Panc1 (cell line): ENCODE measurements at regions not wholly inside any gene's neighbourhood (a gene's known extent, or its start where the extent isn't known, plus 50 kb on each side); places are given as distances from the start of the nearest gene placed in this dataset.
"Not testable (repeated sequence)": the region's sequence is repeated elsewhere in the genome, so short reads cannot be mapped to it uniquely, and the experiment has no call there.

ENCODE experiments used
- ATAC-seq: fragments of 200-7000 bp; cut with Tn5 transposase; 2 replicates; pipeline ENCODE4 v1.9.1; 2020; ENCODE audit warnings: mild to moderate bottlenecking, moderate library complexity
- BruUV-seq: library from RNA; stranded (reverse); fragments of 400-500 nt; replicated peaks from 2 replicates; lab custom pipeline; 2021; lab: Mats Ljungman, UMichigan
- CTCF ChIA-PET: fragments of 300-600 bp; sonication (Branson Sonifier 250); formaldehyde crosslinking; loops from one replicate; lab custom pipeline; 2022; ENCODE audit warnings: antibody characterized with exemption; lab: Charles Lee
- POLR2A ChIA-PET: fragments of 300-600 bp; sonication (Branson Sonifier 250); formaldehyde crosslinking; loops from one replicate; lab custom pipeline; 2022; ENCODE audit warnings: antibody characterized with exemption; lab: Charles Lee
- DNase-seq: peaks from one replicate; pipeline ENCODE4 v3.0.0-alpha.2; 2010; ENCODE audit warnings: low read depth, low spot score
- H3K27ac ChIP-seq: 2 replicates; pipeline ENCODE4 v1.5.1; 2011; ENCODE audit warnings: mild to moderate bottlenecking, low read length, inconsistent platforms
- H3K27me3 ChIP-seq: fragments of 200-500 bp; sonication (Bioruptor generic); 2 replicates; pipeline ENCODE4 v1.6.0; 2014; ENCODE audit warnings: low read length, inconsistent platforms; ENCODE audit not compliant: control insufficient read depth, insufficient read depth
- H3K36me3 ChIP-seq: fragments of 200-500 bp; sonication (Bioruptor generic); 2 replicates; pipeline ENCODE4 v1.5.1; 2014; ENCODE audit warnings: inconsistent platforms, mild to moderate bottlenecking, low read length, moderate library complexity; ENCODE audit not compliant: control insufficient read depth, insufficient read depth
- H3K4me1 ChIP-seq: 2 replicates; pipeline ENCODE4 v1.5.1; 2011; ENCODE audit warnings: inconsistent platforms, mild to moderate bottlenecking, low read length, moderate library complexity; ENCODE audit not compliant: control insufficient read depth, insufficient read depth
- H3K4me3 ChIP-seq, 2 experiments: 2 replicates each; pipeline ENCODE4 v1.5.1; 2011 to 2012; ENCODE audit warnings: low read depth in 2 of 2, low read length in 2 of 2, mild to moderate bottlenecking in 2 of 2, inconsistent platforms in 1 of 2, moderate library complexity in 1 of 2
- H3K9me3 ChIP-seq: fragments of 200-500 bp; sonication (Bioruptor generic); 2 replicates; pipeline ENCODE4 v1.5.1; 2014; ENCODE audit warnings: low read depth, mild to moderate bottlenecking, inconsistent platforms, low read length, moderate library complexity; ENCODE audit not compliant: control insufficient read depth, insufficient read depth
- POLR2AphosphoS5 ChIP-seq: IDR thresholded peaks from 2 replicates; pipeline ENCODE4 v1.6.1; 2012; ENCODE audit warnings: mild to moderate bottlenecking, low read depth, low read length, moderate library complexity
- REST ChIP-seq, 2 experiments: IDR thresholded peaks; 2 replicates each; pipeline ENCODE4 v1.6.1; 2011 to 2012; ENCODE audit warnings: low read depth in 2 of 2, control low read depth in 1 of 2, low read length in 1 of 2, mild to moderate bottlenecking in 1 of 2, moderate library complexity in 1 of 2; ENCODE audit not compliant: insufficient read depth in 1 of 2
- SIN3A ChIP-seq: IDR thresholded peaks from 2 replicates; pipeline ENCODE4 v1.6.1; 2012; ENCODE audit warnings: low read depth, mild to moderate bottlenecking, low read length, moderate library complexity, borderline replicate concordance; ENCODE audit not compliant: insufficient read depth
- TCF7L2 ChIP-seq: IDR thresholded peaks from 2 replicates; pipeline ENCODE4 v1.6.1; 2011; ENCODE audit warnings: mild to moderate bottlenecking, low read depth, low read length, inconsistent platforms
- in situ Hi-C: cut with HindIII; loops from 2 replicates; pipeline ENCODE4 v1.10.0; 2016; ENCODE audit warnings: low sequenced_read_pairs, low pct_unique_long_range_greater_than_20kb
- intact Hi-C: fragments of 100-400 bp; cut with micrococcal nuclease; formaldehyde crosslinking; loops from one replicate; pipeline ENCODE4 v1.10.0; 2022; ENCODE audit not compliant: unreplicated experiment
- TF ChIP-seq, protein P1 (sequence below): fragments of 450-650 bp; IDR thresholded peaks from 2 replicates; pipeline ENCODE4 v1.5.1; 2017; ENCODE audit warnings: mild to moderate bottlenecking

DNA sequence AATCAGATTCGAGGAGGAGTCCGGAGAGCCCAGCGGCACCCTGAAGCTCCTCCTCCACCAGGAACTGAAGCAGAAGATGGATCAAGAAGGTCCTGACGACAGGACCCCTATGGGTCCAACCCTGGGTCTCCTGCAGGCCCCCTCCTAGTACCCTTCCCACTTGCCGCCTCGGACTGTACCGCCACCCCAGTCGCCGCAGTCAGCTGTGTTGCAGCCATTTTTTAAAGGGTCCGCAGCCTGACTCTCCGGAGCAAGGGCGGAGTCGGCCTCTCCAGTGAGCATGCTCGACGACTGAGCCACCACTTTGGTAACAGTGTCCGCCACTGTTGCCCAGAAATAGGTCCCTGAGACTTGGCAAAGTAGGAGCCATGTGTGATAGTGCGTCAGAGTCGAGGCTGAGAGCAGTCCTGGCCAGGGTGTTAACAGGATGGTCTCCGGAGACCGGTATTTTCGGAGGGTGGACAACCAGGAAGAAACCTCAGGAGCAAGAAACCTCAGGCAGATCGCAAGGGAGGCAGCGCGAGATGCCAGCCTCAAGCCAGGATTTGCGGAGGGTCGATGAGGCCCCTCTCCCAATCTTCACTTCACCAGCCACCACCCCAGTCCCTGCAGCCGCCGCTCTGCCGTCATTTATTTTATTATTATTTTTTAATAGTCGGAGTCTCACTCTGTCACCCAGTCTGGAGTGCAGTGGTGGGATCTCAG, 294.6 kb upstream of the ZNF337 start:
- no peak for DNase-seq
- no peak for ATAC-seq
- Histone ChIP-seq H3K4me3 (no peak overlapping the region), H3K9me3 (no peaks in the 10 kb centered on the region), H3K36me3 (no peaks in the 10 kb centered on the region), H3K4me1 (no peaks in the 10 kb centered on the region), H3K27me3 (no peaks in the 10 kb centered on the region), H3K27ac (no peak overlapping the region)
- ChIA-PET POLR2A (no interaction called here), CTCF (no interaction called here)
- intact Hi-C loops (no loop called here), in situ Hi-C loops (no loop called here)
- TF ChIP-seq POLR2AphosphoS5, result no peak
- TF ChIP-seq TCF7L2, result no peak
- TF ChIP-seq, protein P1, sequence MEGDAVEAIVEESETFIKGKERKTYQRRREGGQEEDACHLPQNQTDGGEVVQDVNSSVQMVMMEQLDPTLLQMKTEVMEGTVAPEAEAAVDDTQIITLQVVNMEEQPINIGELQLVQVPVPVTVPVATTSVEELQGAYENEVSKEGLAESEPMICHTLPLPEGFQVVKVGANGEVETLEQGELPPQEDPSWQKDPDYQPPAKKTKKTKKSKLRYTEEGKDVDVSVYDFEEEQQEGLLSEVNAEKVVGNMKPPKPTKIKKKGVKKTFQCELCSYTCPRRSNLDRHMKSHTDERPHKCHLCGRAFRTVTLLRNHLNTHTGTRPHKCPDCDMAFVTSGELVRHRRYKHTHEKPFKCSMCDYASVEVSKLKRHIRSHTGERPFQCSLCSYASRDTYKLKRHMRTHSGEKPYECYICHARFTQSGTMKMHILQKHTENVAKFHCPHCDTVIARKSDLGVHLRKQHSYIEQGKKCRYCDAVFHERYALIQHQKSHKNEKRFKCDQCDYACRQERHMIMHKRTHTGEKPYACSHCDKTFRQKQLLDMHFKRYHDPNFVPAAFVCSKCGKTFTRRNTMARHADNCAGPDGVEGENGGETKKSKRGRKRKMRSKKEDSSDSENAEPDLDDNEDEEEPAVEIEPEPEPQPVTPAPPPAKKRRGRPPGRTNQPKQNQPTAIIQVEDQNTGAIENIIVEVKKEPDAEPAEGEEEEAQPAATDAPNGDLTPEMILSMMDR, result no peak
- no peak for TF ChIP-seq REST (IDR thresholded peaks at IDR 0.05; ENCODE audit: insufficient read depth in 1 of 2, low read depth in 2 of 2, low read length in 1 of 2)
- no peak for TF ChIP-seq SIN3A
- no TSS peak for BruUV-seq

DNA sequence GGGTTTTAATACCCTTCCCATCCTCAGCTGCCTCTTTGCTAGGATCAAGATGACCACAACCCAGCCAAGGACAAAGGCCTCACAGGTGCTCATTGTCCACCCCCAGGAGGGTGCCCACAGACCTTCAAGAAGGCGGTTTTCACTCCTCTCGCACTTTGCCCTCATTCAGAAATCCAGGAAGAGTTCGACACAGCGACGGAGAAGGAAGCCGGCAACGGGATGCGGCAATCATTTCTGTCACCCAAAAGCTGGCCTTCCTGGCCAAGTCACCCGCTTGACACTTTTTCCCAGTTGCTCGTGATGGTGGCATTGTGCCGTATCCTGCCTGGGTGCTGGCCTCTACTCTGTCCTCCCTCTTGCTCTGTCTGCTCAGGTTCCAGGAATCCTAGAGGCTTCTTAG, 293.0 kb upstream of the ZNF337 start:
- H3K4me1 ChIP-seq, ATAC-seq, CTCF ChIA-PET, H3K9me3 ChIP-seq, intact Hi-C loops, BruUV-seq, H3K27ac ChIP-seq, H3K36me3 ChIP-seq, POLR2A ChIA-PET, H3K27me3 ChIP-seq, in situ Hi-C loops, DNase-seq, H3K4me3 ChIP-seq: not testable (repeated sequence)

DNA sequence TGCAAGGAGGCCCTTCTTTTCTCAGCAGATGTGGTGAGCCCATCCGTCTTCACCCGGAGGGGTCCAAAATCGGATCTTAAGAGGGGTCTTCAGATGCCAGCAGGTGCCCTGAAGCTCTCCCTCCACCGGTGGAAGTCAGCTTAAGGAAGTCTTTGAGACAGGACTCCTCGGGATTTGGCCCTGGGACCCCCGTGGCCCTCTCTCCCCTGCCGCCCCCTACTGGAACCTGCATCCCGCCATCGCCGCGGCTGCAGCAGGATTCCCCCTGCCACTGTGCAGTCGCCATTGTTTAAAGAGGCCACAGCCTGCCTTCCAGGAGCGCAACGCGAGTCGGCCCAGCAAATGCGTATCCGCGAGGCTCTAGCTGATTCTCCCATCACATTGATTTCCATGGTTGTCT, 292.5 kb upstream of the ZNF337 start:
- Histone ChIP-seq H3K27ac (no peak overlapping the region), H3K4me3 (no peak overlapping the region), H3K4me1 (no peaks in the 10 kb centered on the region), H3K9me3 (no peaks in the 10 kb centered on the region), H3K27me3 (no peaks in the 10 kb centered on the region), H3K36me3 (no peaks in the 10 kb centered on the region)
- no TSS peak for BruUV-seq
- ATAC-seq, result no peak
- ChIA-PET CTCF (no interaction called here), POLR2A (no interaction called here)
- in situ Hi-C loops, result no loop called here
- intact Hi-C loops, result no loop called here
- TF ChIP-seq TCF7L2, result no peak
- TF ChIP-seq REST (IDR thresholded peaks at IDR 0.05; ENCODE audit: insufficient read depth in 1 of 2, low read depth in 2 of 2, low read length in 1 of 2), result no peak
- no peak for TF ChIP-seq POLR2AphosphoS5
- TF ChIP-seq, protein P1, result no peak
- no peak for TF ChIP-seq SIN3A
- no peak for DNase-seq
